Cerebellar cortex (tissue), 1 donor: ENCODE measurements at regions not wholly inside any gene's neighbourhood (a gene's known extent, or its start where the extent isn't known, plus 50 kb on each side); places are given as distances from the start of the nearest gene placed in this dataset.

Source experiments
- DNase-seq: peaks from one replicate; pipeline ENCODE4 v3.0.0-alpha.2; 2015; ENCODE audit warnings: low spot score

GRCh38 chr16:19361587-19361986 is 56.1 kb upstream of the TMC5 start:
- no peak for DNase-seq

- DNase-seq: peak; percentile 2
These were observed 53.9 kb upstream of the TMC5 start for GRCh38 chr16:19363740-19364139.

DNA sequence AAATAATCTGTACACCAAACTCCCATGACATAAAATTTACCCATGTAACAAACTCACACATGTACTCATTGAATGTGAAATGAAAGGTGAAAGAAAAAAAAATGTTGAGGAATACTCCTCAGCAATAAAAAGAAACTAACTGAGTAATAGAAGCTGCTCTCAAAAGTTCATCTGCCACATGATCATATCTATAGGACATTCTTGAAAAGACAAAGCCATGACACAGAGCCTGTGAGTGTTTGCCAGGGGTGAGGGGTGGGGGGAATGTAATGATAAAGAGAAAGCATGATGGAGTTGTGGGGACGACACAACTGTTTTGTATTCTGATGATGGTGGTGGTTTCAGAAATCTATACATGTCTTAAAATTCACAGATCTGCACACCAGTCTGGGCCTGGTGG is 52.2 kb upstream of the TMC5 start:
- no peak for DNase-seq

DNA sequence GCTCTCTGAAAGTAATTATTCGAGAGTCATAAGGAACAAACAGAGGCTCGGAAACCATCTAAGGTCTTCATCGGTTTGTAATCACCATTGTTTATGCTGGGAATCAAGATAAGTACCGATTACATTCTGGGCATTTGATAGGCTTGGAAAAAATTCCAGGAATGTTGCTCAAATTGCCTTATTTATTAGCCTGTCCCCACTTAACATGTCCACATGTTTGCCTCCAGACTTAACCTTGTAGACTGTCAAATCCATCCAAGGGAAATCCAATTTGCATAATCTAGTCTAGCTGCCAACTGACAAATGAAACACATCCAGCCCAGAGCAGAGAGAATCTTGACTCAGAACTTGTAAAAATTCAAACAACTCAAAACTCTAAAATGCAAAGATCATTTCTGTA is 51.3 kb upstream of the TMC5 start:
- no peak for DNase-seq

DNA sequence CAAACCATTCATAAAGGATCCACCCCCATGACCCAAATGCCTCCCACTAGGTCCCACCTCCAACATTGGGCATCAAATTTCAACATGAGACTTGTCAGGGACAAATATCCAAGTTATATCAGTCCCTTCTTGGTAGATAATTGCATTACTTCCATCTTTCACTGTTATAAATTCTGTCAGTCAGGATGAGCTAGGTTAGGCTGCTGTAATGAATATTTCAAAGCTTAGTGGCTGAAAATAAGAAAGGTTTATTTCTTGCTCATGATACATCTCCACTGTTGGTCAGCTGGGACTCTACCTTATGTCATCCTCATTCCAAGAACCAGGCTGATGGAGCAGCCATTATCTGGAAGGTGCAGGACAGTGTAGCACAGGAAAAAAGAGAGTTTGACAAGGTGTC is 50.3 kb upstream of the TMC5 start:
- no peak for DNase-seq
